HG03460 (cell line): ENCODE measurements at regions not wholly inside any gene's neighbourhood (a gene's known extent, or its start where the extent isn't known, plus 50 kb on each side); places are given as distances from the start of the nearest gene placed in this dataset.

Experiments
- ATAC-seq: cut with Tn5 transposase; IDR thresholded peaks from one replicate; pipeline ENCODE4 v1.9.1; 2021; ENCODE audit not compliant: unreplicated experiment

DNA sequence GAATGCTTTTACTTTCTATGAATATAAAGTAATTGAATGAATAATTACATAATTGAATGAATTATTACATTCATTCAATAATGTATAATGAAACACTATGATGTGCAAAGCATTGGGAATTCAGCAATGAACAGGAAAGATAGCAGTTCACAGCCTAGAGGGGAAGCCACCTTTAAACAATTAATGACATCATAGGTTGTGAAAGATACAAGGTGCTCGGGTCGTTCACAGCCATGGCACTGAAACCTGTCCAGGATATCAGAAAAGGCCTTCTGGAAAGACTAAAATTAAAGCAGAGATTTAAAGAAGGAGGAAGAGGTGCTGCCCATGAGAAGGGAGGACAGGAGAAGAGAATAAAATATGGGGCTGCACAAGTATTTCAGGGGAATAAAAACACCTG lies 171.4 kb upstream of the KLF4 start:
- ATAC-seq = no peak

DNA sequence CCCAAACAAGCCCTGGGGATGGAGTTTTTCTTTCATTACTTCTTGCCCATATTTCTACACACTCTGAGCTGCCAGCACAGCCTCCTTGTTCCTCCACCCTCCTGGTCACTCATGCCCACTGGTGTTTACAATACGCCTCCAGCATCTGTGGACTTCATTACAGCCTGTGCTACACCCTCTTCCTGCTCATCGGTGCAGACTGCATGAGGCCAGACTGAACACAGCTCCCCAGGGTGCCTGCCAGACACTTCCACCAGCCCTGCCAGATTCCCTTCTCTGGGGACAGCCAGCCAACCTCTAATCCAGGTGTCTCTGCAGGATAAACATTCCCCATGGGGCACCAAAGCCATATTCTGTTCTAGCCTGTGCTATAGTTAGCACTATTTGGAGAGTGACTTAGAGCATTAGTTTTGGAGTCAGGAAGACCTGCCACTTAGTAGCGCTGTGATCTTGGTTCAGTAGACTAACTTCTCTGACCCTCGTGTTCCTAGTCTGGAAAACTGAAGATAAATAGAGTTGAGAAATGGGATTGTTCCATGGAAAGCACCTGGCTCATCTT lies 163.8 kb upstream of the KLF4 start:
- no peak for ATAC-seq

DNA sequence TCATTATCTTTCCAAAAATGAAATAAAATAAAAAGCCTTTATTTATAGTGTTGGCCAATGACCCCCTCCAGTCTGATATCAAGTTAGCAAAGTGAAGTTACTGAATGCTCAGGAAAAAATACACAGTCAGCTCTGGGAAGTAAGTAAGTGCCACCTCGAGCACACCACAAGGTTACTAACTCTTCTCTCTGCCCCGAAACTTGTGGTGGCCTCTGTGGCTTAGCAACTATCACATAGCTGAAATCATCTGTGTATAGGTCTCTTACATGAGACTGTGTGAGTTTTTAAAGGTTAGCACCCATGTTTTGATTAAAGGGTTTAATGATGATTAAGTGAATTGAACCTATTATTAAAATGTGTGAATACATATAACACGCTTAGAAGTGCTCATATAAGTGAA lies 161.4 kb upstream of the KLF4 start:
- no peak for ATAC-seq

DNA sequence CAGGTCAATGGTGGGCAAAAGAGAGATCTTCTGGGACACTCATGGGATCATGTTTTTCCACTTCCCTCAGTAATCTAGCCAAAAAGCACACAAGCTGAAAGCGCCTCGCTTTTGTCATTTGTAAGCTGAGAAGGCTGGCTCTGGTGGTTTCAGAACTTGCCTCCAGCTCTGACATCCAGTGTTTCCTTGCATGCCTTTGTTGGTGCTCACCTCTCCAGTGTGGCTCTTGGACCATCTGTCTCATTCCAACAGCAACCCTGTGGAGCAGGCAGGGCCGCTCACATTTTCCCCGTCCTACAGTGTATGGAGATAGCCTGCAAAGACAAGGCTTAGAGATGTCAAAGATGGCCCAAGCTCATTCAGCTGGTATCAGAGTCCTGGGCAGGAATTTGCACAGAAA lies 160.8 kb upstream of the KLF4 start:
- ATAC-seq = no peak

DNA sequence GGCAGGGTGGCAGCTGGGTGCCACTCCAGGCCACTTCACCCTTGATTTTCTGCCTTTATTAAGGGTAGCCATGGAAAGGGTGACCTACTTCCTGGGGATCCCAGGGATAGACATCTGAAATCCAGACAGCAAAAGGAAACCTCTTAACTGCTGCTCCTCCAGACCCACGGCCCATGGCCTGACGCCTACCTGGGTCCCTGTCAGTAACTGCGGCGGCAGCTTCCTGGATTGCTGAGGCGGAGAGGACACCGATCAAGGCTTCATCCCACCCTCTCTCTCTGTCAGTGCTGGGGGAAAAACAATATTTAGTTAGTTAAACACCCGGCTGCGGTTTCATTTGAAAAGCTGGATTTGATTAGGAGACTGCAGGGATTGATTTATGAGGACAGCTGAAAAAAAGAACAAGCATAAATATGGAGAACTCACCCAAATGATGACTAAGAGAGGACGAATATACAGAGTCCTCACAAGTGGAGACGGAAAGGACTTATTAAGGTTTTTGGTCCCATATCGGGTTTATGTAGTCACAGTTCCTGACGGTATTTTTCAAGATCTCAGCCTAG lies 158.7 kb upstream of the KLF4 start:
- no peak for ATAC-seq

DNA sequence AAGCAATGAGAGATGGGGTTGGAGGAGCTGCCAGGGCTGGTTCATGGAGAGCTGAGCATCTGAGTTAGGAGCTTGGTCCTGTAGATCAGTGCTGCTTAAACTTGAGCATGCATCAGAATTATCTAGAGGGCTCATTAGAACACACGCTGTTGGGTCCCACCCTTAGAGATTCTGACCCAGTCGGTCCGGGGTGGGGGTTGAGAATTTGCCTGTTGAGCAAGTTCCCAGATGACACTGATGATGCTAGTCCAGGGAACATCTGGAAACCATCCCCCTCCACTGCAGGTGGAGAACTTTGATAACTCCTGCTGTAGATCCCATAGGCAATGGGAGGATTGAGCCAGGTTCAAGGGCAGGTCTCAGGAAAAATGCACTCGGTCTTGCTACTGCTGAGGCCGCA lies 158.0 kb upstream of the KLF4 start:
- no peak for ATAC-seq

DNA sequence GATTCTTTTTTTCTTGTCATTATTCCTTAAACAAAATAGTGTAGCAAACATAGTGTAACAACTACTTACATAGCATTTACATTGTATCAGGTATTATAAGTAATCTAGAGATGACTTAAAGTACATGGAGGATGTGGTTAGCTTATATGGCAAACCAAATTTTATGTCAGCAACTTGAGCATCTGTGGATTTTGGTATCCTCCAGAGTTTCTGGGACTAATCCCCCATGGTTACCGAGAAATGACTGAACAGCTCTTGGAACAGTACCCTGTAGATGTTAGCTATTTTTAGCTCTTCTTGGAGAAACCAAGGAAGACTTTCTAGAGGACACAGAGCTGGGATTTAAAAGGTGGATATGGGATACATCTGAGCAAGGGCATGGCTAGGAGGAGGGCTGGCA lies 157.6 kb upstream of the KLF4 start:
- no peak for ATAC-seq

DNA sequence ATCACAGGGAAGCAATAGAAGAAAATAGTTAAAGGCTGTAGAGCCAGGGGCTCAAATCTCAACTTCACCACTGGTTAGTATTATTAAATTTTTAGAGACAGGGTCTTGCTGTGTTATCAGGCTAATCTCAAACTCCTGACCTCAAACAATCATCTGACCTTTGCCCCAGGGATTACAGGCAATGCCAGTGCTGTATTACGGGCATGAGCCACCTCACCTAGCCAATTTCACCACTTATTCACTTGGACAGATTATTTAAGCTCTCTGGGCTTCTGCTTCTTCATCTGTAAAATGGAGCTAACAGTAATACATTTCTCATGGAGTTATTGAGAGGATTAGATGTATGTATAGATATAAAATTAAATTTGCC lies 155.9 kb upstream of the KLF4 start:
- no peak for ATAC-seq

DNA sequence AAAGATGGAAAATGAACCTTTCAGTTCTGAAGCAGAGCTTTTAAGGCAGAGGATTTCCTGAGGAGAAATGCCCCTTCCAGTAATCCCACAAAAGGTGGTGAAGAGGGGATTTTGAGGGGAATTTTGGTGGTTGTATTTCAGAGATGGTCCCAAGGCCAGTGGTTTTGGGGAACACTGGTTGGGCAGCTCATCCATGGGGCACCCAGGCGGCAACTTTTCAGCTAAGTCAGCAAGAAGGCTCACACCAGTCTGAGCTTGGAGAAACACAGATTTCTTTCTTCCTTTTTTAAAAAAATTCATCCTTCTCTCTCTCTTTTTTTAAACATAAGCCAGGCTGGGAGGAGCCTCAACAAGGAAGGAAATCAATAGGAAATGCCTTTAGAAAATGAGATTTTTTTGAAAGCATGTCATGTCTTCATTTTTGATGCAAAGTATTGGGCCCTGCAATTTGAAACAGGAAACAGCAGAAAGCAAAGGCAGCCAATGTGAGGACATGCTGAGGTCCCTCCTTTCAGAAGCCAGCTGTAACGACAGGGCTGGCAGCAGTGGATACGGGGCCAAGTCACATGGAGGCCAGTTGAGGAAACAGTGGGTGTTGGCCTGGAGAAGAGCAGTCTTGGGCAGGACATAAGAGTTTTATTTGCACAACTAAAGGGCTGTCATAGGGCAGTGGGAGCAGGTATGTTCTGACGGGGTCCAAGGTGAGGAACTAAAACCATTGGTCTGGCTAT lies 155.3 kb upstream of the KLF4 start:
- ATAC-seq = no peak

DNA sequence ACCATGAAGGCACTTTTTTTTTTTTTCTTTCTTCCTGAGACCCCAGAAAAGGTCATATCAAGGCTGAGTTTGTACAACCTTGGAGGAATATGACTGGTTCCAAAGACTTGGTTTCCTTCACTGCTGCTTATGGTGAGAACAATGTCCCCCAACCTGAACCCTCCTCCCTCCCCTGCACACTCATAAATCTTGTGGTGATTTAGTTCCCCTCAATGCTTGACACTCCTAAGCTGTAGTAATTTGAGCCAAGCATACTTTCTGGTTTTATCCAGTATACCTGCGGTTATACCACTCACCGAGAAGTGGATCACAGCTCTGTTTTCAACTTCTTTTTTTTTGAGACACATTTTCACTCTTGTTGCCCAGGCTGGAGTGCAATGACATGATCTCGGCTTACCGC lies 149.9 kb upstream of the KLF4 start:
- no peak for ATAC-seq

DNA sequence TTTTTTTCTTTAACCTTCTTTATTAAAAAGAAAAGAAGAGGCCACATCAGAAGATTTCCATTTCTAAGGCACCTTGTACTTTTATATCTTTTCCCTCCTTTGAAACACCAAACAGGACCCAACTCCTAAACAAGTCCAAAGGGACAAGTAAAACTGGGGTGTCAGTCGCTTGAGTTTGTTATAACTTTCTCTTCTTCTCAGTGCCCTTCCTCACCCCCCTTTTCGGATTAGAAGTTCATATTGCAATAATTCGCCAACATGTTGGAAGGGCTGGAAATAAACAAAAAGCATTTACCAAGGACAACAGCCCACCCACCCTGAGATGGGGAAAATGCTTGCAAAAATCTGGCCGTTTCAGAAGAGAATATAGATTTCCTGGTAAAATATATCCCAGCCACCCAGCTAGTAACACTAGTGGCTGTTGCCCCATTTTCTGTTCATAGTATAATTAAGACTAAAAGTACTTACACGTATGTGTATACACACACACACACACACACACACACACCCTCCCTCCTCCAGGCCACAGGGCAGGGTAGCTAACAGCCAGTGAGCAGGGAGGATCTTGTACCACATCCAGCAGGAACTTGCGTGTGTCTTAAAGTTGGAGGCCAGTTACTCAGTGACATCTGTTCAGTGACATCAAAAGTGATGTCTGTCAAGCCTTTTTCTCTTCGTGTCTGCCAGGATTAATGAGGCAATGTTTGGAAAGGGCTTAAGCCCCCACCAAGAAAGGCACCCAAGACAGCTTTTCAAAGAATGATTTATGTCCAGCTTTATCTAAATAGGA lies 149.1 kb upstream of the KLF4 start:
- no peak for ATAC-seq

DNA sequence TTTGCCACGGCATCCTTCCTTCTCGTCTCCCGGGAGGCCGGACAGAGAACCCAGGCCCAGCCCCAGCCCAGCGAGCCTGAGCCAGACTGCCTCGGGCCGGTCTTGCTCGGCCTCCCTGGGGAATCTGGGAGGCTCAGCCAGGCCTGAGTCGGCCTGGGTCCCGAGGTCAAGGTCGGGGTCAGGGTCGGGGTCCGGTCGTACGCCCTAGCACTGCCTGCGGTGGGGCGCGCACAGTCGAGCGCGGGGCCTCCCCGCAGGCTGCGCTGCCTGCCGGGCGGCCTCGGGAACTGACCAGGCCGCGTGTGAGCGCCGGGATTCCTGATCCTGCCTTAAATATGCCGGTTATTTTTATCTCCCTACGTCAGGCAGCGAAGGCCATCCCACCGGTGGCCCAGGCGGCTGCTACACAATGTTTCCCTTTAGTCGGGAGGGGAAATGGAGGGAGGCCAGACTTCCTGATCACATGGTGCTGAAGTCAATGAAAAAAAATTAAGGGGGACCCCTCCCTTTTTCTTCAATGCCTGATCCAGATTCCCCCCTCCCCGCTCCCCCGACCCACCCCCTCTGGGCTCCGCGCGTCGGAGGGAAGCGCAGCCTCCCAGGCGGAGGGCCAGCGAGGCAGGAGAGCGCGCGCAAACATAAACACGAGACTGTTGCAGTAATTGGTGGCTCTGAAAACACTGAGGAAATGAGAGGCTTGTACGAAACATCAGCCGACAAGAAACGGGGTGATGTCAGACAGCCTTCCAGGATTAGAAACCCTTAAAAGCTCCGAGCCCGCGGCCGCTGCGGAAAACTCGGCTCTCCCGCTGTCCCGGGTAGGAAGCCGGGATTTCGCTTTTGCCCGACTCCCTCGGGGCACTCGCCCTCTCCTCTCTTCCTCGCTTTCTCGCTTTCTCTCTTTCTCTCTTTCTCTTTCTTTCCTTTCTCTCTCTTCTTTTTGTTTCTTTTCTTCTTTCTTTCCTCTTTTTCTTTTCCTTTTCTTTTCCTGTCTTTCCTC lies 148.2 kb upstream of the KLF4 start:
- peak; percentile 68 for ATAC-seq

DNA sequence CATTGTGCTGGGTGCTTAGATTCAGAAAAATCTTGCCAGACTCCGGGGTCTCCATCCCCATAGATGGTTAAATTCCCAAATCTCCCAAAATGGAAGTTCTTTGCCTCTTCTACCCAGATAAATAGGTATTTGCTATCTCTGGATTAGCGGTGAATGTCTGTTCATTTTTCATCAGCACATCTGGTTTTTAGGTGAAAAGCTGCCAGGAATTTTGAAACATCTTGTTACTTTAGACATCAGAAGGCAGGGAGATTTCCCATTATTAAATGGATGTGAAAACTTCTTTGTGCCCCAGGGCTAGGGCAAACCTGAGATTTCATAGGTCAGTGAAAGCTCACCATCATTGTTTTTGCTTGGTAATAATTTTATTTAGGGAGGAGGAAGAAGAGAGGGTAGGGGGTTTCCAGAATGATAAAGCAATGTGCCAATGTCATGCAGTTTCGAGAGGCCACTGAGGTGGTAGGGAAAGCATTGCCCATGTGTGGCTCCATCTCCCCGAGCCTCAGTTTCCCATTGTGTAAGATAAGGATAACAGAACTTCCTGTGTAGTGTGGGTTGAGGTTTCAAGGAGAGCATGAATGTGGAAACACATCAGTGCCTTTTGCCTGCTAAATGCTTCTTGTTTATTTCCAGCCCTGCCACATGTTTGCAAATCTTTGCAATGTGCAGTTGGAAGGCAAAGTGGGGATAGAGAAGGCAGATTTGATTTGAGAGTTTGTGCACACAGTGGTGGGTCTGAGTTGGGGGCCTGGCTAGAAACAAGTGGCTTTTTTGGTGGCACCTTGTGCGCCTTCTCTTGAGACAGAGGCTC lies 147.2 kb upstream of the KLF4 start:
- no peak for ATAC-seq

DNA sequence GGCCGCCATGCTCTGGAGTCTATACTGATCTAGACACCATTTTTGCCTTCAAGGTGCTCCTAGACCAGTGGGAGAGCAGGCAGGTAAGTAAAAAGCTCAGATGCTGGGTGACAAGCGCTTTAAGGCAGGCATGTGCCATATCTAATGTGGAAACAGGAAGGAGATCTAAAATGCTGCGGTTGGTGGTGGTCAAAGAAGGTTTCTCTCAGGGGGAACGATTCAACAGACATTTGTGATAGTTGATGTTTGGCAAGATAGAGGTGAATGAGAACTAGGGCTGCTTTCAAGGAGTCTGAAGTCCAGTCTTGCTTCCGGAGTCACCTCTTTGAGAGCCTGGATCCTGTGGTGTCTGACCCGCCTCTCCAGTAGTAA lies 146.2 kb upstream of the KLF4 start:
- no peak for ATAC-seq

DNA sequence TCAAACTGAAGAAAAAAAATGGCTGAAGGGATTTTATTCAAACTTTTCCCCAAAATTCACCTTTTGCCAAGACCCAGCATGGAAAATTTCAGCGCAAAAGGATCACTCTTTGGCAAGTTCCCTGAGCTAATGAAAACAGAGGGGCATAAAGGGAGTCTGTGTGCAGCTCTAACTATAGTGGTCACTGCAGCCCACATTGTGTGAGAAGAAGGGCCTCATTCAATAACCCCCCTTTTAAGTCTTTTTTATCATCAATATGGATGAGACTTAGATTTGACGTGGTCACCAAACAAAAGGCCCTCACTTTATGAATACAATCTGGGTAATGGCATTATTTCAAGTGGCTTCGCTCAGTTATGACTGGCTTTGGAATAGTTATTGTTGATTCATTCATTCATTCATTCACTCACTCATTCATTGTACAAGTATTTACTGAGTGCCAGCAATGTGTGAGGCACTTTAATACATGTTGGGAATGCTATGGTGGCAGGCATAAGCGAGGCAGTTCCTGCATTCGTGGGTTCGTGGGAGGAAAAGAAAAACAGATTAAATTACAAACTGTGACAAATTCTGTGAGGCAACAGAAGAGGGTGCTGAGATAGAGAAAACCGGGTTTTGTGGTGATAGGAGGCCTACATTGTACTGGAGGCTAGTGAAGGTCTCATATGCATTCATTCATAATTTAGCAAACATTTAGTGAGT lies 145.7 kb upstream of the KLF4 start:
- no peak for ATAC-seq

DNA sequence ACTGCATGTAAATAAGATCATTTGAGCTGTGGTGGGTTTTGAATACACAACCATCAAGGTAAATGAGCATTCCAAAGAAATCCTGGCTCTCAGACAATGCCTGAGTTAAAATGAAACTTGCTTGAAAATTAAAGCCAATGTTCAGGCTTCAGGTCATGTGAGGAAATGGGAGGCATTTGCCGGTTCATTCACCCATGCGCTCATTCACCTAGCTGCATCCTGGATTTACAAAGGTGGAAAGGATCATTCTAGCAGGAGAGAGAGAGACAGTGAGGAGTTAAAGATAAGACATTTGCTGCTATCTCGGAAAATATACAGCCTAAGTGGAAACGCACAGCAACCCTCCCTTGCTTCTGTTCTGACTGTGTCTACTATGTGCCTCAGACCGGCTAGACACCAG lies 143.8 kb upstream of the KLF4 start:
- no peak for ATAC-seq

DNA sequence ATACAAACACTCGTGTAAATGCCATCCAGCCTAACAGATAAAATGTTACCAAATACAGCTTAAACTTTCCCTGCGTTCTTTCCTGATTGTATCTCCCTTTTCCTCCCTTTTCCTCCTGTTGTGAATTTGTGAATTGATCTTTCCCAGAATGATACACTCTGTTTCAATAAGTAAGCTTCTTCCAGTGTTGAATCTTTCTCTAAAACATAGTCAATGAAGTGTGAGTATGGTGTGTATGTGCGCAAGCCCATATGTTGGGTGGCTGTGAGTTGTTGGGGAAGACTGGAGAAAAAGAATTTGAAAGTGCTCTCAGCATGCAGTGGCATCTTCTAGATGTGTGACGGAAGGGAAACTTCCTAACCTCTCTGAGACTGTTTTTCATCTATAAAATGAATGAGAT lies 143.1 kb upstream of the KLF4 start:
- ATAC-seq = no peak

DNA sequence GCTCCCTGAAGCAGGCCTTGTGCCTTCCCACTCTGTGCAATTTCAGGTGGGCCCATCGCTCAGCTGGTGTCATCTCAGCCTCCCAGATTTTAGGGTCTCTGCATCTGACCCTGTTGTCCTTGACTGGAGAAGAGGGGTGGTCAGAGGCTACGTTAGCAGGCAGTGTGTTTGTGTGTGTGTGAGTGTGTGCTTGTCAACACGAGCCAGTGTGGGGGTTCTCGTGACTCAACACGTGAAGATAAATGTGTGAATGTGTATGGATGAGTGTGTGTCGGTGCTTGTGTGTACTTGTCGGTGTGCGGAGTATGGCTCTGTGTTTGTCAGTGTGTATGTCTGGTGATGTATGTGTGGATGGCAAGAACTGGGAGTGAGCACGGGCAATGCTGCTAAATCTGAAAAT lies 142.6 kb upstream of the KLF4 start:
- ATAC-seq = no peak

DNA sequence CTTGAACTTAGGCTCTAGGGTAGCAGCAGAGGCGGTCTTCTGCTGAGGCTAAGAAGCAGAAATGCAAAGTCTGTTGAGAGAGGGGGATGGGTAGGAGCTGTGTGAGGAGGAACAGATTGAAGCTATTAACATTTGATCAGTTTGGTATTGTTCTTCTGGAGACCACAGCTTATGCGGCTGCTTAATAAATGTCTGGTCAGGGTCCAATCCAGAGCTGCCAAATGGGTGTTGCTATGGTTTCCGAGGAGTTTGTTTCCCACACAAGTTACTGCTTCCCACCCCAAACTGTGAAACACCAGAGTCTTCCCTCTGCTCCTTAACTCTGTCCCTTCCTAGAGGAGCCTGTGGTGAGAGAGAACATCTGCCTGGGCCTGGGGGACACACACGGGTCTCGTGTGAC lies 142.2 kb upstream of the KLF4 start:
- ATAC-seq = no peak

DNA sequence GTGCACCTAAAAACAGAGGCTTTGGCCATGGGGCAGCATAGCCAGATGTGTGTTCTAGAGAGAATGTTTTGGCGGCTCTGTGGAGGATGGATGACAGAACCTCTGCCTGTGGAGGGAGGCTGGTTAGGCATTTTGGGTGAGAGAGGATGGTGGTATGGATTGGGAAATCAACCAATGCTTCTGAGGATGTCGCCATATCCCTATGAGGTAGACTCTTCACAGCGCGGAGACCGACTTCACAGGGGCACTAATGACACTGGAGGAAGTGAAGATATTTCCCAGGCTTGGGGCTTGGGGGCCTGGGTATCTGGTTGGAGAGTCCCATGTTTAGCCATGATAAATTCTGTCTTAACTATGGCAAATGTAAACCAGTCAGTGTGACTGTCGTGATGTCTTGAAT lies 140.6 kb upstream of the KLF4 start:
- no peak for ATAC-seq
